HepG2 (cell line): ENCODE measurements at regions not wholly inside any gene's neighbourhood (a gene's known extent, or its start where the extent isn't known, plus 50 kb on each side); places are given as distances from the start of the nearest gene placed in this dataset.

Experiments
- ATAC-seq: fragments of 200-7000 bp; cut with Tn5 transposase; 3 replicates; pipeline ENCODE4 v1.9.1; 2020; ENCODE audit warnings: mild to moderate bottlenecking, moderate library complexity
- BruUV-seq: library from RNA; stranded (reverse); fragments of 400-500 nt; replicated peaks from 2 replicates; lab custom pipeline; 2021; lab: Mats Ljungman, UMichigan
- CTCF ChIA-PET: fragments of 300-600 bp; formaldehyde crosslinking; extraction: SDS; loops from one replicate; lab custom pipeline; 2021; ENCODE audit warnings: low total read pairs, inconsistent platforms, low intra/inter-chr PET ratio; lab: Yijun Ruan, JAX
- POLR2A ChIA-PET: fragments of 350-600 bp; sonication (Branson Sonifier 250); formaldehyde crosslinking; loops from one replicate; lab custom pipeline; 2020; ENCODE audit warnings: antibody characterized with exemption, inconsistent platforms; lab: Yijun Ruan, JAX
- DNase-seq: peaks from one replicate; pipeline ENCODE4 v3.0.0-alpha.2; 2015; ENCODE audit warnings: low spot score
- FAIRE-seq: peaks from 3 replicates; lab custom pipeline; 2011; peaks lifted over from hg19 to GRCh38; lab: Jason Lieb, UNC
- H2AFZ ChIP-seq: one replicate; pipeline ENCODE4 v1.6.1; 2011; ENCODE audit warnings: low read length, inconsistent platforms
- H3K27ac ChIP-seq: fragments of 300-600 bp; 3 replicates; pipeline ENCODE4 v1.8.0; 2011; ENCODE audit warnings: mixed run types, mild to moderate bottlenecking, mixed read lengths, low read length, inconsistent platforms; ENCODE audit not compliant: insufficient read depth; ENCODE audit errors: extremely low read length
- H3K27me3 ChIP-seq, 2 experiments: fragments of 200-600 bp in 1 of 2; 2 replicates in 1 of 2; 3 replicates in 1 of 2; pipeline versions ENCODE4 v1.6.0 to v1.8.0; 2011; ENCODE audit warnings: low read length in 2 of 2, mild to moderate bottlenecking in 2 of 2, moderate library complexity in 2 of 2, inconsistent platforms in 1 of 2; ENCODE audit not compliant: insufficient read depth in 2 of 2, control insufficient read depth in 1 of 2
- H3K36me3 ChIP-seq, 2 experiments: fragments of 200-600 bp in 1 of 2; replicated peaks in 1 of 2; 2 replicates in 1 of 2; 3 replicates in 1 of 2; pipeline versions ENCODE4 v1.5.1 to v1.8.0; 2011; ENCODE audit warnings: low read length in 2 of 2, inconsistent platforms in 1 of 2; ENCODE audit not compliant: insufficient read depth in 2 of 2, control insufficient read depth in 1 of 2
- H3K4me1 ChIP-seq: 2 replicates; pipeline ENCODE4 v1.5.1; 2012; ENCODE audit warnings: low read length, inconsistent platforms; ENCODE audit not compliant: insufficient read depth
- H3K4me2 ChIP-seq: 2 replicates; pipeline ENCODE4 v1.6.0; 2011; ENCODE audit warnings: low read depth, low read length, inconsistent platforms
- H3K4me3 ChIP-seq, 3 experiments: fragments of 200-600 bp in 1 of 3; sonication (generic), shearing (Covaris generic) in 1 of 3; replicated peaks in 1 of 3; 2 replicates each; pipeline ENCODE4 v1.5.1; 2011 to 2016; ENCODE audit warnings: low read length in 3 of 3, inconsistent platforms in 2 of 3, low read depth in 2 of 3, mild to moderate bottlenecking in 2 of 3, control low read depth in 1 of 3, mixed read lengths in 1 of 3; ENCODE audit not compliant: insufficient read depth in 1 of 3
- H3K79me2 ChIP-seq: one replicate; pipeline ENCODE4 v1.6.1; 2011; ENCODE audit warnings: low read length, inconsistent platforms; ENCODE audit not compliant: insufficient read depth
- H3K9ac ChIP-seq: 2 replicates; pipeline ENCODE4 v1.6.0; 2011; ENCODE audit warnings: mild to moderate bottlenecking, low read depth, low read length, inconsistent platforms; ENCODE audit not compliant: insufficient read depth
- H3K9me3 ChIP-seq: 2 replicates; pipeline ENCODE4 v1.5.1; 2012; ENCODE audit warnings: mild to moderate bottlenecking, low read length
- H4K20me1 ChIP-seq: 2 replicates; pipeline ENCODE4 v1.6.0; 2011; ENCODE audit warnings: inconsistent platforms, mild to moderate bottlenecking, low read length, moderate library complexity; ENCODE audit not compliant: insufficient read depth
- ARID2 ChIP-seq: sonication (generic); formaldehyde crosslinking; IDR thresholded peaks from 2 replicates; pipeline ENCODE4 v1.8.1; 2022; ENCODE audit warnings: mild to moderate bottlenecking, missing genetic modification reagents, borderline replicate concordance
- CEBPG ChIP-seq: IDR thresholded peaks from 2 replicates; pipeline ENCODE4 v1.6.1; 2016
- ELF4 ChIP-seq: sonication (generic); formaldehyde crosslinking; IDR thresholded peaks from 2 replicates; pipeline ENCODE4 v1.5.0; 2020; ENCODE audit warnings: missing genetic modification reagents, mild to moderate bottlenecking, moderate library complexity, borderline replicate concordance
- NRL ChIP-seq: sonication (generic); formaldehyde crosslinking; IDR thresholded peaks from 2 replicates; pipeline ENCODE4 v1.5.0; 2020; ENCODE audit warnings: missing genetic modification reagents, mild to moderate bottlenecking, moderate library complexity, borderline replicate concordance
- U2AF1 ChIP-seq: fragments of 200-400 bp; formaldehyde crosslinking; optimal IDR thresholded peaks from 2 replicates; pipeline ENCODE3; 2017; ENCODE audit warnings: mild to moderate bottlenecking, low read depth, low read length
- ZFP41 ChIP-seq: sonication (generic); formaldehyde crosslinking; IDR thresholded peaks from 2 replicates; pipeline ENCODE4 v1.4.0; 2020; ENCODE audit warnings: mild to moderate bottlenecking, missing genetic modification reagents, borderline replicate concordance
- ZNF790 ChIP-seq: sonication (generic); formaldehyde crosslinking; IDR thresholded peaks from 2 replicates; pipeline ENCODE4 v1.8.0; 2022; ENCODE audit warnings: missing genetic modification reagents, mild to moderate bottlenecking, borderline replicate concordance
- WGBS: methylation state at CpG from one replicate; pipeline ENCODE4 v1.1.6; 2017; ENCODE audit warnings: low lambda C conversion rate; 5-methylcytosine and 5-hydroxymethylcytosine counted together
- in situ Hi-C: cut with HindIII; loops from 2 replicates; pipeline ENCODE4 v1.10.0; 2017; ENCODE audit warnings: low pct_unique_long_range_greater_than_20kb; ENCODE audit not compliant: extremely low pct_ligation_motif_present
- intact Hi-C: fragments of 100-400 bp; cut with micrococcal nuclease; formaldehyde crosslinking; loops from one replicate; pipeline ENCODE4 v1.10.0; 2022; ENCODE audit not compliant: unreplicated experiment
- TF ChIP-seq, protein P1 (sequence below): sonication (generic); formaldehyde crosslinking; IDR thresholded peaks from 2 replicates; pipeline ENCODE4 v1.4.0; 2020; ENCODE audit warnings: missing genetic modification reagents, borderline replicate concordance

DNA sequence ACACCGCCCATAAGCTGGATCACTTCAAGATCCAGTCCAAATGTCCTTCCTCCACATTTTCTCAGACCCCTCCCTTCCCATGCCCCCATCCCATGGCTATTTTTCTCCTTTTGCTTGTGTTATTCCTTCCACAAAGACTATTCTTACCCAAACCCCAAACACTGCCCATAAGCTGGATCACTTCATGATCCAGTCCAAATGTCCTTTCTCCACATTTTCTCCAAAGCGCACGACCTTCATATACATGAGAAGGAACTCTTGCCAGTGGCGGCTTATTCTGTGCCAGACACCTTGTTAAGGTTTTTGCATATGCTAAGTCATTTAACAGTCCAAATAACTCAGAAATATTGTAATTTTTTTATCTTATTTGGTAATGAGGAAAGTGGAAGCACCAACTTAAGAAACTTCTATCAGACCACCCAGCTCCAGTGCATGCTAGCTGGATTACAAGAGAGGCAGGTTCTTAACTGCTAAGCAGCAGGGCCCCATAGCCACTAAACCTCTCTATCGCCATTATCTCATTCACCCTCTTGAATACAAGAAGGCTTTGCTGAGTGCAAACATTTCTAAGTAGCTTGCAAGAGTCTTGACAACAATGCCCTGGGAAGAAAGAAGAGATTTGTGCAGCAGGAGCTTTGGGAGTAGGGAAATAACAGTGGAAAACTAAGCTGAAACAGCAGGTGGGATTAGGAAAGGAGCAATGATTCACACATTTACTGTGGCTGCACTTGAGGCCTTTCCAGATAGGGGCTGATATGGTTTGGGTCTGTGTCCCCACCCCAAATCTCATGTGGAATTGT, 428.2 kb upstream of the MAF start:
- ChIA-PET CTCF (no interaction called here), POLR2A (no interaction called here)
- intact Hi-C loops, result no loop called here

More for the DNA sequence above, 428.2 kb upstream of the MAF start:
- H3K79me2 ChIP-seq, result no peaks in the 10 kb centered on the region
- no peak for TF ChIP-seq NRL (CRISPR knock-in tag)
- TF ChIP-seq U2AF1, result no peak
- no peak for TF ChIP-seq CEBPG (CRISPR knock-in tag)
- no peak for TF ChIP-seq ZFP41 (CRISPR knock-in tag)
- no peak for TF ChIP-seq ELF4 (CRISPR knock-in tag)
- TF ChIP-seq ZNF790, result no peak
- TF ChIP-seq, protein P1, sequence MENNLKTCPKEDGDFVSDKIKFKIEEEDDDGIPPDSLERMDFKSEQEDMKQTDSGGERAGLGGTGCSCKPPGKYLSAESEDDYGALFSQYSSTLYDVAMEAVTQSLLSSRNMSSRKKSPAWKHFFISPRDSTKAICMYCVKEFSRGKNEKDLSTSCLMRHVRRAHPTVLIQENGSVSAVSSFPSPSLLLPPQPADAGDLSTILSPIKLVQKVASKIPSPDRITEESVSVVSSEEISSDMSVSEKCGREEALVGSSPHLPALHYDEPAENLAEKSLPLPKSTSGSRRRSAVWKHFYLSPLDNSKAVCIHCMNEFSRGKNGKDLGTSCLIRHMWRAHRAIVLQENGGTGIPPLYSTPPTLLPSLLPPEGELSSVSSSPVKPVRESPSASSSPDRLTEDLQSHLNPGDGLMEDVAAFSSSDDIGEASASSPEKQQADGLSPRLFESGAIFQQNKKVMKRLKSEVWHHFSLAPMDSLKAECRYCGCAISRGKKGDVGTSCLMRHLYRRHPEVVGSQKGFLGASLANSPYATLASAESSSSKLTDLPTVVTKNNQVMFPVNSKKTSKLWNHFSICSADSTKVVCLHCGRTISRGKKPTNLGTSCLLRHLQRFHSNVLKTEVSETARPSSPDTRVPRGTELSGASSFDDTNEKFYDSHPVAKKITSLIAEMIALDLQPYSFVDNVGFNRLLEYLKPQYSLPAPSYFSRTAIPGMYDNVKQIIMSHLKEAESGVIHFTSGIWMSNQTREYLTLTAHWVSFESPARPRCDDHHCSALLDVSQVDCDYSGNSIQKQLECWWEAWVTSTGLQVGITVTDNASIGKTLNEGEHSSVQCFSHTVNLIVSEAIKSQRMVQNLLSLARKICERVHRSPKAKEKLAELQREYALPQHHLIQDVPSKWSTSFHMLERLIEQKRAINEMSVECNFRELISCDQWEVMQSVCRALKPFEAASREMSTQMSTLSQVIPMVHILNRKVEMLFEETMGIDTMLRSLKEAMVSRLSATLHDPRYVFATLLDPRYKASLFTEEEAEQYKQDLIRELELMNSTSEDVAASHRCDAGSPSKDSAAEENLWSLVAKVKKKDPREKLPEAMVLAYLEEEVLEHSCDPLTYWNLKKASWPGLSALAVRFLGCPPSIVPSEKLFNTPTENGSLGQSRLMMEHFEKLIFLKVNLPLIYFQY (CRISPR knock-in tag), result no peak
- no peak for TF ChIP-seq ARID2 (CRISPR knock-in tag)
- TF ChIP-seq, all 625 proteins: peak for 0
- no peak overlapping the region for H2AFZ ChIP-seq
- no peaks in the 10 kb centered on the region for H3K9me3 ChIP-seq
- H4K20me1 ChIP-seq, result no peaks in the 10 kb centered on the region
- H3K4me2 ChIP-seq, result no peak overlapping the region
- no peak overlapping the region for H3K9ac ChIP-seq
- WGBS, result 63% methylated on average over 5 of the region's 5 CpGs
- H3K27ac ChIP-seq, result no peak overlapping the region
- ATAC-seq, result no peak
- H3K4me3 ChIP-seq, result no peak overlapping the region
- H3K36me3 ChIP-seq, result no peaks in the 10 kb centered on the region
- no peak for DNase-seq
- no TSS peak for BruUV-seq
- in situ Hi-C loops, result no loop called here
- FAIRE-seq, result no peak
- no peaks in the 10 kb centered on the region for H3K27me3 ChIP-seq
- H3K4me1 ChIP-seq, result peaks cover 6% of the 10 kb centered on the region; the same call in 1 of the 2 replicates
